GM12874 (cell line): ENCODE measurements at regions not wholly inside any gene's neighbourhood (a gene's known extent, or its start where the extent isn't known, plus 50 kb on each side); places are given as distances from the start of the nearest gene placed in this dataset.

Experiments
- CTCF ChIP-seq: IDR thresholded peaks from 2 replicates; pipeline ENCODE4 v1.5.1; 2011; ENCODE audit warnings: low read depth, mild to moderate bottlenecking, control low read depth, low read length, moderate library complexity; ENCODE audit not compliant: insufficient read depth

GRCh38 chr12:132409495-132410295, 80.3 kb upstream of the FBRSL1 start:
- TF ChIP-seq CTCF: no peak

GRCh38 chr12:132408626-132409494, 79.5 kb upstream of the GALNT9 start:
- no peak for TF ChIP-seq CTCF

- no peak for TF ChIP-seq CTCF
Observed at GRCh38 chr12:132407992-132408391, 78.6 kb upstream of the GALNT9 start.

- no peak for TF ChIP-seq CTCF
Observed at GRCh38 chr12:132407451-132407961, 78.1 kb upstream of the GALNT9 start.

GRCh38 chr12:132406493-132407450, 77.4 kb upstream of the GALNT9 start:
- TF ChIP-seq CTCF: no peak

GRCh38 chr12:132405742-132406251, 76.4 kb upstream of the GALNT9 start:
- TF ChIP-seq CTCF: no peak
